Uterus (tissue), 3 donors: ENCODE measurements at regions not wholly inside any gene's neighbourhood (a gene's known extent, or its start where the extent isn't known, plus 50 kb on each side); places are given as distances from the start of the nearest gene placed in this dataset.

Source experiments
- DNase-seq, 2 donors: peaks; one replicate each; pipeline ENCODE4 v3.0.0-alpha.2; 2019 to 2020
- H3K27ac ChIP-seq, 2 donors: fragments of 200-600 bp; sonication (generic); 1 replicate in 1 of 2; 2 replicates in 1 of 2; pipeline ENCODE4 v1.5.1; 2016 to 2018
- H3K27me3 ChIP-seq, 2 donors: fragments of 200-600 bp; sonication (generic); one replicate each; pipeline ENCODE4 v1.5.1; 2018 to 2019; ENCODE audit warnings: control low read depth in 1 of 2
- H3K36me3 ChIP-seq, 2 donors: fragments of 200-600 bp; sonication (generic); one replicate each; pipeline ENCODE4 v1.5.1; 2019; ENCODE audit warnings: control low read depth in 1 of 2
- H3K4me1 ChIP-seq, 2 donors: fragments of 200-600 bp; sonication (generic); one replicate each; pipeline ENCODE4 v1.5.1; 2018 to 2019; ENCODE audit warnings: control low read depth in 1 of 2
- H3K4me3 ChIP-seq, 2 donors: fragments of 200-600 bp; sonication (generic); 1 replicate in 1 of 2; 2 replicates in 1 of 2; pipeline ENCODE4 v1.5.1; 2018 to 2019; ENCODE audit warnings: mild to moderate bottlenecking in 1 of 2
- H3K9me3 ChIP-seq, 2 donors: fragments of 200-600 bp; sonication (generic); one replicate each; pipeline ENCODE4 v1.5.1; 2019; ENCODE audit warnings: control low read depth in 1 of 2
- CTCF ChIP-seq, 4 experiments: fragments of 200-600 bp in 2 of 4; fragments of 450-650 bp in 2 of 4; sonication (generic) in 2 of 4; IDR thresholded peaks; one replicate each; pipeline ENCODE4 v1.5.1; 2016 to 2019; ENCODE audit warnings: antibody characterized with exemption in 4 of 4, mild to moderate bottlenecking in 2 of 4, moderate library complexity in 1 of 4
- POLR2A ChIP-seq, 2 donors: fragments of 450-650 bp; IDR thresholded peaks; one replicate each; pipeline ENCODE4 v1.6.1; 2016; ENCODE audit warnings: antibody characterized with exemption in 2 of 2, mild to moderate bottlenecking in 1 of 2, moderate library complexity in 1 of 2
- intact Hi-C: fragments of 100-400 bp; cut with DNase I; formaldehyde crosslinking; loops from one replicate; pipeline ENCODE4 v1.15.1; 2023; ENCODE audit warnings: low total_unique reads
- donor health status: DM: yes; HTN: yes; CAD: no.

- Histone ChIP-seq H3K27me3 (no peaks in the 10 kb centered on the region), H3K9me3 (no peaks in the 10 kb centered on the region), H3K36me3 (no peaks in the 10 kb centered on the region), H3K4me1 (no peaks in the 10 kb centered on the region), H3K27ac (no peak overlapping the region), H3K4me3 (no peak overlapping the region)
- no peak for DNase-seq
- no peak for TF ChIP-seq CTCF (IDR thresholded peaks at IDR 0.05)
- TF ChIP-seq POLR2A (IDR thresholded peaks at IDR 0.05), result no peak
- intact Hi-C loops, result no loop called here
These were observed 434.1 kb upstream of the MMS22L start for GRCh38 chr6:97717086-97717485.

- H3K27ac ChIP-seq, result no peak overlapping the region
- intact Hi-C loops, result no loop called here
- TF ChIP-seq CTCF (IDR thresholded peaks at IDR 0.05) (no peak), POLR2A (IDR thresholded peaks at IDR 0.05) (no peak)
These were observed 443.4 kb upstream of the MMS22L start for GRCh38 chr6:97726378-97726777.

GRCh38 chr6:97732045-97732444 is 449.0 kb upstream of the MMS22L start:
- H3K4me3 ChIP-seq, result no peak overlapping the region
- H3K36me3 ChIP-seq, result no peaks in the 10 kb centered on the region
- no peaks in the 10 kb centered on the region for H3K9me3 ChIP-seq
- intact Hi-C loops, result no loop called here
- no peak for DNase-seq
- no peaks in the 10 kb centered on the region for H3K27me3 ChIP-seq
- no peak overlapping the region for H3K27ac ChIP-seq
- no peaks in the 10 kb centered on the region for H3K4me1 ChIP-seq
- TF ChIP-seq POLR2A (IDR thresholded peaks at IDR 0.05), result no peak
- TF ChIP-seq CTCF (IDR thresholded peaks at IDR 0.05), result no peak

More at GRCh38 chr6:97726378-97726777, 443.4 kb upstream of the MMS22L start:
- no peaks in the 10 kb centered on the region for H3K9me3 ChIP-seq
- H3K4me3 ChIP-seq, result no peak overlapping the region
- H3K4me1 ChIP-seq, result no peaks in the 10 kb centered on the region
- no peaks in the 10 kb centered on the region for H3K36me3 ChIP-seq
- H3K27me3 ChIP-seq, result no peaks in the 10 kb centered on the region
- DNase-seq, result no peak

- no peak for DNase-seq
- intact Hi-C loops, result no loop called here
- Histone ChIP-seq H3K27me3 (no peaks in the 10 kb centered on the region), H3K4me3 (no peak overlapping the region), H3K27ac (no peak overlapping the region), H3K36me3 (no peaks in the 10 kb centered on the region), H3K9me3 (no peaks in the 10 kb centered on the region), H3K4me1 (no peaks in the 10 kb centered on the region)
- TF ChIP-seq POLR2A (IDR thresholded peaks at IDR 0.05) (no peak), CTCF (IDR thresholded peaks at IDR 0.05) (no peak)
These were observed 474.6 kb upstream of the MMS22L start for GRCh38 chr6:97757575-97757974.

- TF ChIP-seq POLR2A (IDR thresholded peaks at IDR 0.05) (no peak), CTCF (IDR thresholded peaks at IDR 0.05) (no peak)
- Histone ChIP-seq H3K36me3 (no peaks in the 10 kb centered on the region), H3K4me3 (no peak overlapping the region), H3K9me3 (no peaks in the 10 kb centered on the region), H3K4me1 (no peaks in the 10 kb centered on the region), H3K27me3 (no peaks in the 10 kb centered on the region), H3K27ac (no peak overlapping the region)
- intact Hi-C loops, result no loop called here
- no peak for DNase-seq
These were observed 482.4 kb upstream of the MMS22L start for GRCh38 chr6:97765461-97765860.
